CD4-positive, alpha-beta T cell treated with Interleukin-6 at 100 ng/mL for 8 hours (primary cell): ENCODE measurements at regions not wholly inside any gene's neighbourhood (a gene's known extent, or its start where the extent isn't known, plus 50 kb on each side); places are given as distances from the start of the nearest gene placed in this dataset.

Source experiments
- DNase-seq: peaks from one replicate; pipeline ENCODE4 v3.0.0-alpha.2; 2020; ENCODE audit warnings: mixed read lengths, low spot score

GRCh38 chr20:58091810-58092209 is 136.6 kb downstream of the ANKRD60 start:
- no peak for DNase-seq

- no peak for DNase-seq
Observed at GRCh38 chr20:58090161-58090560, 138.3 kb downstream of the ANKRD60 start.

GRCh38 chr20:58088625-58089024 is 139.8 kb downstream of the ANKRD60 start:
- no peak for DNase-seq

GRCh38 chr20:58088105-58088504 is 140.3 kb downstream of the ANKRD60 start:
- no peak for DNase-seq

- DNase-seq, result no peak
Observed at GRCh38 chr20:58087562-58087858, 140.9 kb downstream of the ANKRD60 start.

- DNase-seq, result no peak
Observed at GRCh38 chr20:58086763-58087561, 141.5 kb downstream of the ANKRD60 start.

GRCh38 chr20:58084966-58085365 is 143.5 kb downstream of the ANKRD60 start:
- no peak for DNase-seq

GRCh38 chr20:58084566-58084965 is 143.9 kb downstream of the ANKRD60 start:
- no peak for DNase-seq

- no peak for DNase-seq
Observed at GRCh38 chr20:58081846-58082245, 146.6 kb downstream of the ANKRD60 start.

GRCh38 chr20:58078741-58079522 is 149.5 kb downstream of the ANKRD60 start:
- DNase-seq, result no peak

- no peak for DNase-seq
Observed at GRCh38 chr20:58077282-58077681, 151.2 kb downstream of the ANKRD60 start.

GRCh38 chr20:58076405-58076804 is 152.0 kb downstream of the ANKRD60 start:
- no peak for DNase-seq

GRCh38 chr20:58075586-58076345 is 152.7 kb downstream of the ANKRD60 start:
- DNase-seq, result no peak

- no peak for DNase-seq
Observed at GRCh38 chr20:58073945-58074856, 154.3 kb downstream of the ANKRD60 start.

- DNase-seq, result no peak
Observed at GRCh38 chr20:58072695-58073671, 155.5 kb downstream of the ANKRD60 start.

- no peak for DNase-seq
Observed at GRCh38 chr20:58071991-58072390, 156.5 kb downstream of the ANKRD60 start.

GRCh38 chr20:58071298-58071697 is 157.2 kb downstream of the ANKRD60 start:
- no peak for DNase-seq

GRCh38 chr20:58070664-58071196 is 157.7 kb downstream of the ANKRD60 start:
- DNase-seq, result no peak

- no peak for DNase-seq
Observed at GRCh38 chr20:58069796-58070663, 158.4 kb downstream of the ANKRD60 start.
